ENCODE measurements at regions not wholly inside any gene's neighbourhood (a gene's known extent, or its start where the extent isn't known, plus 50 kb on each side); places are given as distances from the start of the nearest gene placed in this dataset.

DNA sequence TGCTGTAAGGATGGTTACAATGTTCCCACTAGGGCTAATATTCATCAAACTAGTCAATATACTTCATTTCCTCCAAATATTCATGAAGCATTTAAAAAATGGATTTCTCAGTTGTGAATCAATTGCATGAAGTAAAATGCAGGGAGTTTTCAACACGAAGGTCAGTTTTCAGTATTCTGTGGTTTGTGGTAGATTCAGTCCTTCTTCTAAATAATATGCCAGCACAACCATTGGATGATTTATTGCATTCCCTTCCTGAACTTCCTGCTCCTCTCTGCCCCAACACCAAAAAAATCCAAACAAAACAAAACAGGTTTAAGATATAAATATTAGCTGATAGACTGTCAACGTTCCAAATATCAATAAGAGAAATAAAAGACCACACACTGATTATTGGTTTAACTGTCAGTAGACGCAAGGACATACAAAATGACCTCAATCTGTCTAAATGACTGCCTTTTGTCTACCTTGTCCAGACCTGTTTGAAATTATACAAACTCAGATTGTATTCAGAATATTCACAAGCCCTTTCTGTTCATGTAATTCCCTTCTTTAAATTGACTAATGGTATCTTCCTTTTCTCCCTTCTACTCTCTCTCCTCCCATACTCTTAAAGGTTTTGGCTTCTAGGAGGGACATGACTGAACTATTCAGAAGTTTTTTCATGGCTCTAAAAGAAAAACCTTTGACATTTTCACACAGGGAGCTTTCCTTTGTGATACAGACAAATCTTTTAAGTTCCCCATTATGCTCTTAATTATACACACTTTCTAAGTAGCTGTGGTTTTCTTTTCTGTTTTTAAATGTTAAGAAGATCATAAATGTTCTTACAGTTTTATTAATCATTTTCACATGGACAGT lies 92.6 kb upstream of the STT3B start:
- no peak for DNase-seq

- no peak for DNase-seq
Observed at GRCh38 chr3:31440878-31441277, 91.8 kb upstream of the STT3B start.

DNA sequence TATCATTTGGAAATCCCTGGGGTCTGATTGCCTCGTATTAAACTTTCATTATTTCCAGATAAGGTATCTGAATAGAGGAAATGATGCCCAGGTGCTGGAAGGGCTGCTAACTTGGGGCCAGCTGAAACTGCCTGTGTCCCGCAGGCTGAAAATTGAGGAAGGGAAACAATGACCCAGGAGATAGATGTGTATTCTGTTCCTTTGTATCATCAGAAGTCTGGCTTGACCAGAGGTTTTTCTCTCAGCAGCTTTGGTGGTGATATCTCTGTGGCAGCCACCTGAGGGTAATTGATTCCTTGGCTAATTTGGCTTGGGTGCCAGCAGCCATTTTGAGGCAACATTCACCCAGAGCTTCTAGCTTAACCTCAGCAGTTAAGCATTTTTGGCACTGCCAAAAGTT lies 90.0 kb upstream of the STT3B start:
- no peak for DNase-seq

- DNase-seq = no peak
Observed at GRCh38 chr3:31444220-31445142, 88.2 kb upstream of the STT3B start.

- no peak for DNase-seq
Observed at GRCh38 chr3:31445701-31446100, 87.0 kb upstream of the STT3B start.

- DNase-seq = no peak
Observed at GRCh38 chr3:31448035-31448881, 84.5 kb upstream of the STT3B start.

- DNase-seq = no peak
Observed at GRCh38 chr3:31448882-31449243, 83.9 kb upstream of the STT3B start.

DNA sequence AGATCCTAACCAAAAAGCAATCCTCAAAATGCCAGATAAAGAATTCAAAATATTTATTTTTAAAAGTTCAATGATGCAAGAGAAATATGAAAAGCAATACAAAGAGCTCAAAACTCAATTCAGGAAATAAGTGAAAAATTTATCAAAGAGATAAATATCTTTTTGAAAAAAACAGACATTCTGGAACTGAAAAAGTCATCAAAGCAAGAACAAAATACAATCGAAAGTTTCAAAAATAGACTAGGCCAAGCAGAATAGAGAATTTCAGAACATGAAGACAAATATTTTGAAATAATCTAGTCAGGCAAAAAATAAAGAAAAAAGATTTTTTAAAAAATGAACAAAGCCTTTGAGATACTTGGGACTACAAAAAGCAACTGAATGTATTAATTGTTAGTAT lies 83.4 kb upstream of the STT3B start:
- no peak for DNase-seq

- DNase-seq = no peak
Observed at GRCh38 chr3:31450345-31450744, 82.4 kb upstream of the STT3B start.

DNA sequence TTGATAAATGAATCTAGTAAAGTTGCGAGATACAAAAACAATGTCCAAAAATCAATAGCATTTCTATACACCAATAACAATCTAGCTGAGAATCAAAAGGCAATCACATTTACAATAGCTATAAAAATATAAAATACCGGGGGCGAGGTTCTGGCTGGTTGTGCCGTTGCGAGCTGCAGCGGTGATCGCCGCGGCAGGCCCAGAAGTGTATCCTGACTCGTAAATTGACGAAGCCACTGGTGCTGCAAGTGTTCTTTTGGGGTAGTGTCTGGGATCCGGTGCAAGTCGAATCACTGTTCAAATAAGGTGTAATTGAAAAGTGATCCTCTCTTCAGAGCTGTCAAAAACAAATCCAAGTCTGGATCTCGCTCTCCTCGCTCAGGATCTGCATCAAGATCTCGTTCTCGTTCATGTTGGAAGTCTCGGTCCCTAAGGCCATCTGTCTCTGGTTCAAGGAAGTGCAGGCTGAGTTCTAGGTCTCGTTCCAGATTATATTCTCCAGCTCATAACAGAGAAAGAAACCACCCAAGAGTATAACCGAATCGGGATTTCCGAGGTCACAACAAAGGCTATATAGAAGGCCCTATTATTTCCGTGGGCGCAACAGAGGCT lies 80.1 kb upstream of the STT3B start:
- no peak for DNase-seq

- no peak for DNase-seq
Observed at GRCh38 chr3:31453430-31453829, 79.3 kb upstream of the STT3B start.

- DNase-seq = no peak
Observed at GRCh38 chr3:31455524-31455923, 77.2 kb upstream of the STT3B start.

GRCh38 chr3:31456373-31456772 lies 76.4 kb upstream of the STT3B start:
- DNase-seq = no peak

GRCh38 chr3:31461426-31461825 lies 71.3 kb upstream of the STT3B start:
- no peak for DNase-seq

- DNase-seq = no peak
Observed at GRCh38 chr3:31462050-31462569, 70.6 kb upstream of the STT3B start.

DNA sequence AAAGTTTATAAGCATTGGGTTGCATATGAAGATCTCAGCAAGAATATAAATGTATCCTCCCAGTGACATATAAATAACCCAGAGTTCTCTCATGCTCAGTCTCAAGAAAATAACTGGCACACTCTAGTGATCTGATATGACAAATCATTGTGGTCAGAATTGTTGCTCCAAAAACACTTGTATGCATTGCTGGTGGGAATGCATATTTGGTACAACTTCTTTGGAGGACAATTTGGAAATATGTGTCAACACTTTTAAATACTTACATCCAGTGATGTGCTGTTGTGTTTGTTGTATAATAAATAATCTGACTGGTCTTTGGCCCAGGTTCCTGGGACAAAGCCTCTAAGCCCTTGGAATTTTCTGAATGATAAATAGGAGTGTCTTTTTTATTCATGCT lies 66.7 kb upstream of the STT3B start:
- DNase-seq = no peak

DNA sequence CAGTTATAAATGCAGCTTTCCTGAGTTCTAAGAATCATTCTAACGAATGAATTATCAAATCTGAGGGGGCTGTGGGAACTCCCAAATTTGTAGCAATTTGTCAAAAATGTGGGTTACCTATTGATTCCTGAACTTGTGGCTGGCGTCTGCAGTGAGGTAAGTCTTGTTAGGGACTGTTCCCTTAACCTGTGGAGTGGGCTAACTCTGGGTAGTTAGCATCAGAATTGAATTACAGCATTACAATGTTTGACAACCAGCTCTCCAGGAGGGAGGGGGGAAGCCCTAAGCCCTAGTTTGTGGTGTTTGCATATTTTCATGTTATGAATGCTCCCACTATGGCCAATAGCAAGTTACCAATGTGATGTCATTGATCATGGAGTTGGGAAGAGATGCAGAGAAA lies 65.9 kb upstream of the STT3B start:
- DNase-seq = no peak

GRCh38 chr3:31468433-31468832 lies 64.3 kb upstream of the STT3B start:
- no peak for DNase-seq

GRCh38 chr3:31469385-31469784 lies 63.3 kb upstream of the STT3B start:
- DNase-seq = no peak

DNA sequence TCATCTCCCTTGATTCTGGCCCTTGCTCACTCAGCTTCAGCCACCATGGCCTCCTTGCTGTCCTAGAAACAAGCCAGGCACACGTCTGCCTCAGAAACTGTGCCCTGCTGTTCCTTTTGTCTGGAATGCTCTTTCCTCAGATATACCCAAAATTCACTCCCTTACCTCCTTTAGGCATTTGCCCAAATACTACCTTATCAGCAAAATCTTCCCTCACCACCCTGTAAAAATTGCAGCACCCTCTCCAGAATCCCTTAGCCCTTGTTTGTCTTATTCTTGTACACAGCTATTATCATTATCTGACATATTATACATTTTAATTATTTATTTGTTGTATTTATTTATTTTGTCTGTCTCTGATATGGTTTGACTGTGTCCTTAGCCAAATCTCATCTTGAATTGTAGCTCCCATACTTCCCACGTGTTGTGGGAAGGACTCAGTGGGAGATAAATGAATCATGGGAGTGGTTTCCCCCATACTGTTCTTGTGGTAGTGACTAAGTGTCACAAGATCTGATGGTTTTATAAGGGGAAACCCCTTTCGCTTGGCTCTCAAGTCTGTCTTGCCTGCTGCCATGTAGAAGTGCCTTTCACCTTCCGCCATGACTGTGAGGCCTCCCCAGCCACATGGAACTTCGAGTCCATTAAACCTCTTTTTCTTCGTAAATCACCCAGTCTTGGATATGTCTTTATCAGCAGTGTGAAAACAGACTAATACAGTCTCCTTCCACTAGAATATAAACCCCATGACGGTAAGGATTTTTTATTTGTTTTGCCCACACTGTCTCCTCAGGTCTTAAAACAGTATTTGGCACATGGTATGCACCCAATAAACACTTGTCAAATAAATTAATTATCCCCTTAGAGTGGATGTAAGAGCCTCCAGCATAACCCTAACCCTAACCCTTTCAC lies 60.0 kb upstream of the STT3B start:
- DNase-seq = no peak

DNA sequence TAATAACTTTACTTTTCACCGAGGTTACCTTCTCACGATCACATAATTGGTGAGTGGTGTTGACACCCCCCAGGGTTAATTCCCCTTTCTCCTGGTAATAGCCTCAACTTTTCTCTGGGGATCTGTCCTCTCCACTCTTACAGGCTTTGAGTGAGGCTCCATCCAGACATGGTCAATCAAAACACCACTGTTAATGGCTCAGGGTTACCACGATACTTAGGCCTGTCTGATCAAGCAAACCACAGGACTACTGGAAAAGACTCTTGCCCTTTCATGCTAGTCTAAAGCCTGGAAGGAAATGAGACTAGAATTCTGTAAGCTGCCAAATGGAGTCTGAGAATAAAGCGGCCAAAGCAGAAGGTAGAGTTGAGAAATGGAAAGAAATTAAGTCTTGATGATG lies 56.5 kb upstream of the STT3B start:
- no peak for DNase-seq

Data from 8988T (cell line).